Large intestine (tissue), 3 donors: ENCODE measurements at regions not wholly inside any gene's neighbourhood (a gene's known extent, or its start where the extent isn't known, plus 50 kb on each side); places are given as distances from the start of the nearest gene placed in this dataset.

Experiments
- DNase-seq, 2 donors: peaks; one replicate each; pipeline versions ENCODE4 v3.0.0 to v3.0.0-alpha.2; 2013
- H3K27ac ChIP-seq: one replicate; pipeline ENCODE4 v1.5.1; 2013; ENCODE audit warnings: low read length
- H3K27me3 ChIP-seq: 2 replicates; pipeline ENCODE4 v1.6.1; 2013; ENCODE audit warnings: low read length; ENCODE audit not compliant: control insufficient read depth, insufficient read depth
- H3K36me3 ChIP-seq: 2 replicates; pipeline ENCODE4 v1.6.1; 2013; ENCODE audit warnings: low read length; ENCODE audit not compliant: control insufficient read depth, insufficient read depth
- H3K4me1 ChIP-seq: one replicate; pipeline ENCODE4 v1.6.1; 2013; ENCODE audit warnings: low read length; ENCODE audit not compliant: control insufficient read depth, insufficient read depth
- H3K4me3 ChIP-seq: one replicate; pipeline ENCODE4 v1.5.1; 2013; ENCODE audit warnings: low read length
- H3K9me3 ChIP-seq: one replicate; pipeline ENCODE4 v1.6.1; 2013; ENCODE audit warnings: mild to moderate bottlenecking, low read depth, low read length, moderate library complexity; ENCODE audit not compliant: control insufficient read depth
- WGBS: methylation state at CpG from one replicate; pipeline ENCODE4 v1.1.5; 2013; ENCODE audit warnings: low lambda C conversion rate; ENCODE audit not compliant: insufficient coverage; 5-methylcytosine and 5-hydroxymethylcytosine counted together

- Histone ChIP-seq H3K4me1 (peaks cover 32% of the 10 kb centered on the region), H3K9me3 (no peaks in the 10 kb centered on the region)
- WGBS: no CpG with 5 or more reads among the region's 2 CpGs
These were observed 109.6 kb upstream of the THY1 start for GRCh38 chr11:119532551-119532950.

GRCh38 chr11:119531623-119532022, 108.7 kb upstream of the THY1 start:
- H3K36me3 ChIP-seq: no peaks in the 10 kb centered on the region
- no CpG with 5 or more reads among the region's 8 CpGs for WGBS
- no peaks in the 10 kb centered on the region for H3K9me3 ChIP-seq
- H3K27me3 ChIP-seq: no peaks in the 10 kb centered on the region
- H3K4me1 ChIP-seq: peaks cover 29% of the 10 kb centered on the region
- no peak overlapping the region for H3K4me3 ChIP-seq
- DNase-seq: no peak
- H3K27ac ChIP-seq: no peak overlapping the region

More at GRCh38 chr11:119532551-119532950, 109.6 kb upstream of the THY1 start:
- no peak for DNase-seq
- no peaks in the 10 kb centered on the region for H3K36me3 ChIP-seq
- no peak overlapping the region for H3K4me3 ChIP-seq
- H3K27ac ChIP-seq: no peak overlapping the region
- H3K27me3 ChIP-seq: no peaks in the 10 kb centered on the region

GRCh38 chr11:119531056-119531455, 108.1 kb upstream of the THY1 start:
- H3K4me1 ChIP-seq: peaks cover 29% of the 10 kb centered on the region
- no CpG with 5 or more reads among the region's 3 CpGs for WGBS
- no peaks in the 10 kb centered on the region for H3K27me3 ChIP-seq
- peak overlapping the region; percentile 67 for H3K27ac ChIP-seq
- H3K36me3 ChIP-seq: no peaks in the 10 kb centered on the region
- peak in 1 of 2 donors; percentile 60 for DNase-seq
- no peak overlapping the region for H3K4me3 ChIP-seq
- H3K9me3 ChIP-seq: no peaks in the 10 kb centered on the region

GRCh38 chr11:119530509-119530908, 107.5 kb upstream of the THY1 start:
- WGBS: no CpG with 5 or more reads among the region's 6 CpGs
- Histone ChIP-seq H3K4me3 (no peak overlapping the region), H3K9me3 (no peaks in the 10 kb centered on the region), H3K27me3 (no peaks in the 10 kb centered on the region), H3K4me1 (peaks cover 29% of the 10 kb centered on the region), H3K27ac (peak overlapping the region; percentile 71), H3K36me3 (no peaks in the 10 kb centered on the region)
- peak; percentile 57 to 86 for DNase-seq

GRCh38 chr11:119529936-119530335, 107.0 kb upstream of the THY1 start:
- no CpG with 5 or more reads among the region's 4 CpGs for WGBS
- peak overlapping the region; percentile 71 for H3K27ac ChIP-seq

GRCh38 chr11:119529063-119529845, 106.3 kb upstream of the THY1 start:
- peak in 1 of 2 donors; percentile 27 for DNase-seq
- H3K9me3 ChIP-seq: no peaks in the 10 kb centered on the region
- H3K4me3 ChIP-seq: no peak overlapping the region
- no peak overlapping the region for H3K27ac ChIP-seq
- H3K4me1 ChIP-seq: peaks cover 29% of the 10 kb centered on the region
- no peaks in the 10 kb centered on the region for H3K27me3 ChIP-seq
- no CpG with 5 or more reads among the region's 11 CpGs for WGBS
- no peaks in the 10 kb centered on the region for H3K36me3 ChIP-seq

More at GRCh38 chr11:119529936-119530335, 107.0 kb upstream of the THY1 start:
- Histone ChIP-seq H3K4me3 (no peak overlapping the region), H3K4me1 (peaks cover 29% of the 10 kb centered on the region), H3K9me3 (no peaks in the 10 kb centered on the region), H3K36me3 (no peaks in the 10 kb centered on the region), H3K27me3 (no peaks in the 10 kb centered on the region)
- DNase-seq: no peak

GRCh38 chr11:119525867-119526196, 102.9 kb upstream of the THY1 start:
- H3K9me3 ChIP-seq: no peaks in the 10 kb centered on the region
- no peak overlapping the region for H3K4me3 ChIP-seq
- no peaks in the 10 kb centered on the region for H3K36me3 ChIP-seq
- DNase-seq: no peak
- peaks cover 21% of the 10 kb centered on the region for H3K4me1 ChIP-seq
- no peaks in the 10 kb centered on the region for H3K27me3 ChIP-seq
- no peak overlapping the region for H3K27ac ChIP-seq
- WGBS: no CpG with 5 or more reads among the region's 5 CpGs

- Histone ChIP-seq H3K9me3 (no peaks in the 10 kb centered on the region), H3K27ac (no peak overlapping the region), H3K27me3 (no peaks in the 10 kb centered on the region), H3K36me3 (no peaks in the 10 kb centered on the region), H3K4me3 (no peak overlapping the region), H3K4me1 (peaks cover 17% of the 10 kb centered on the region)
- 80% methylated on average over 1 of the region's 7 CpGs for WGBS
- no peak for DNase-seq
These were observed 102.4 kb upstream of the THY1 start for GRCh38 chr11:119525180-119525866.

- H3K27ac ChIP-seq: no peak overlapping the region
- DNase-seq: no peak
- H3K36me3 ChIP-seq: no peaks in the 10 kb centered on the region
- no peaks in the 10 kb centered on the region for H3K9me3 ChIP-seq
- H3K4me1 ChIP-seq: peaks cover 2% of the 10 kb centered on the region
- H3K27me3 ChIP-seq: no peaks in the 10 kb centered on the region
- WGBS: no CpG with 5 or more reads among the region's 12 CpGs
- H3K4me3 ChIP-seq: no peak overlapping the region
These were observed 100.7 kb upstream of the THY1 start for GRCh38 chr11:119523539-119524157.

- H3K9me3 ChIP-seq: no peaks in the 10 kb centered on the region
- H3K27ac ChIP-seq: no peak overlapping the region
- H3K4me3 ChIP-seq: no peak overlapping the region
- H3K4me1 ChIP-seq: no peaks in the 10 kb centered on the region
- H3K27me3 ChIP-seq: no peaks in the 10 kb centered on the region
- no peak for DNase-seq
- H3K36me3 ChIP-seq: no peaks in the 10 kb centered on the region
- WGBS: no CpG with 5 or more reads among the region's 4 CpGs
These were observed 99.6 kb upstream of the THY1 start for GRCh38 chr11:119522609-119523008.
